Lung (tissue), 11 donors: ENCODE measurements at regions not wholly inside any gene's neighbourhood (a gene's known extent, or its start where the extent isn't known, plus 50 kb on each side); places are given as distances from the start of the nearest gene placed in this dataset.

Source experiments
- ATAC-seq: fragments of 200-7000 bp; cut with Tn5 transposase; one replicate; pipeline ENCODE4 v1.9.1; 2020; ENCODE audit warnings: moderate number of reproducible peaks; ENCODE audit not compliant: insufficient read depth, low FRiP score
- DNase-seq, 3 donors: peaks; one replicate each; pipeline ENCODE4 v3.0.0-alpha.2; 2013 to 2017
- H3K27ac ChIP-seq, 2 donors: one replicate each; pipeline ENCODE4 v1.5.1; 2013; ENCODE audit warnings: mild to moderate bottlenecking in 2 of 2, moderate library complexity in 2 of 2, control low read depth in 1 of 2, inconsistent platforms in 1 of 2, low read depth in 1 of 2, low read length in 1 of 2
- H3K27me3 ChIP-seq, 3 donors: one replicate each; pipeline ENCODE4 v1.5.1; 2013; ENCODE audit warnings: low read length in 2 of 3; ENCODE audit not compliant: control insufficient read depth in 3 of 3, insufficient read depth in 3 of 3
- H3K36me3 ChIP-seq, 4 donors: one replicate each; pipeline ENCODE4 v1.5.1; 2013; ENCODE audit warnings: low read length in 4 of 4, mild to moderate bottlenecking in 1 of 4, moderate library complexity in 1 of 4; ENCODE audit not compliant: control insufficient read depth in 4 of 4, insufficient read depth in 4 of 4
- H3K4me1 ChIP-seq, 5 donors: one replicate each; pipeline ENCODE4 v1.5.1; 2013; ENCODE audit warnings: low read length in 5 of 5, mild to moderate bottlenecking in 2 of 5, moderate library complexity in 1 of 5; ENCODE audit not compliant: control insufficient read depth in 5 of 5, insufficient read depth in 5 of 5
- H3K4me3 ChIP-seq: one replicate; pipeline ENCODE4 v1.5.1; 2013; ENCODE audit warnings: mild to moderate bottlenecking, control low read depth, moderate library complexity
- H3K9ac ChIP-seq, 2 donors: one replicate each; pipeline ENCODE4 v1.5.1; 2013; ENCODE audit warnings: low read length in 2 of 2, control low read depth in 1 of 2; ENCODE audit not compliant: insufficient read depth in 1 of 2
- H3K9me3 ChIP-seq, 4 donors: one replicate each; pipeline ENCODE4 v1.5.1; 2013; ENCODE audit warnings: low read length in 3 of 4, mild to moderate bottlenecking in 1 of 4, moderate library complexity in 1 of 4; ENCODE audit not compliant: control insufficient read depth in 4 of 4, insufficient read depth in 3 of 4
- WGBS, 2 donors: extraction: QIAGEN DNeasy Blood & Tissue Kit; methylation state at CpG; one replicate each; pipeline ENCODE4 v1.1.7; 2013; 5-methylcytosine and 5-hydroxymethylcytosine counted together
- TF ChIP-seq, protein P1 (sequence below): IDR thresholded peaks from 2 replicates; pipeline ENCODE4 v1.5.1; 2012; ENCODE audit warnings: mild to moderate bottlenecking; ENCODE audit errors: control extremely low read depth, extremely low read depth
- donor health status: control.
- donor health status: control.
- donor health status: Bipolar disorder and iron deficiency.
- donor health status: healthy.
- donor health status: DM: yes; HTN: yes; CAD: no.

DNA sequence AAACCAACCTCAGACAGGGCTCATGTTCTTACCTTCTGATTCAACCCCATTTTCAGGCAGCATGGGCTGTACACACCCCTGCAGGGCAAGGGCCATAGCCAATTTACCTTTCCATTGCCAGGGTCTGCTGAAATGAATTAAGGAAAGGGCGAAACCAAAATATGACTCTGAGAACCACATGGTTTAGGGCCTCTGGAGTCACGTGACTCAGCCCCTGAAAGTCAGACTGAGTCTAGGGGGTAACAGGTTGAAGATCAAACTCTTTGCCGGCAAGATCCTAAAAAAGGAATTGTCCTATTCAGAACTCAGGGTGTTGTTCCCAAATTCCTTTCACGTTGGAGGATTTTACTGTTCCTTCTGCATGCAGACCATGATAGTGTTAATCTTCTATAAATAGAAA, 118.9 kb downstream of the RAB11FIP2 start:
- Histone ChIP-seq H3K4me1 (no peaks in the 10 kb centered on the region), H3K4me3 (no peak overlapping the region), H3K9me3 (no peaks in the 10 kb centered on the region), H3K36me3 (no peaks in the 10 kb centered on the region), H3K27ac (no peak overlapping the region), H3K27me3 (peaks cover 0 to 2% (median 0%) of the 10 kb centered on the region in 3 donors), H3K9ac (no peak overlapping the region)
- TF ChIP-seq, protein P1, sequence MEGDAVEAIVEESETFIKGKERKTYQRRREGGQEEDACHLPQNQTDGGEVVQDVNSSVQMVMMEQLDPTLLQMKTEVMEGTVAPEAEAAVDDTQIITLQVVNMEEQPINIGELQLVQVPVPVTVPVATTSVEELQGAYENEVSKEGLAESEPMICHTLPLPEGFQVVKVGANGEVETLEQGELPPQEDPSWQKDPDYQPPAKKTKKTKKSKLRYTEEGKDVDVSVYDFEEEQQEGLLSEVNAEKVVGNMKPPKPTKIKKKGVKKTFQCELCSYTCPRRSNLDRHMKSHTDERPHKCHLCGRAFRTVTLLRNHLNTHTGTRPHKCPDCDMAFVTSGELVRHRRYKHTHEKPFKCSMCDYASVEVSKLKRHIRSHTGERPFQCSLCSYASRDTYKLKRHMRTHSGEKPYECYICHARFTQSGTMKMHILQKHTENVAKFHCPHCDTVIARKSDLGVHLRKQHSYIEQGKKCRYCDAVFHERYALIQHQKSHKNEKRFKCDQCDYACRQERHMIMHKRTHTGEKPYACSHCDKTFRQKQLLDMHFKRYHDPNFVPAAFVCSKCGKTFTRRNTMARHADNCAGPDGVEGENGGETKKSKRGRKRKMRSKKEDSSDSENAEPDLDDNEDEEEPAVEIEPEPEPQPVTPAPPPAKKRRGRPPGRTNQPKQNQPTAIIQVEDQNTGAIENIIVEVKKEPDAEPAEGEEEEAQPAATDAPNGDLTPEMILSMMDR, result no peak
- WGBS, 2 donors, result 83 to 84% methylated on average over 4 of the region's 4 CpGs
- DNase-seq (no peak), ATAC-seq (no peak)

DNA sequence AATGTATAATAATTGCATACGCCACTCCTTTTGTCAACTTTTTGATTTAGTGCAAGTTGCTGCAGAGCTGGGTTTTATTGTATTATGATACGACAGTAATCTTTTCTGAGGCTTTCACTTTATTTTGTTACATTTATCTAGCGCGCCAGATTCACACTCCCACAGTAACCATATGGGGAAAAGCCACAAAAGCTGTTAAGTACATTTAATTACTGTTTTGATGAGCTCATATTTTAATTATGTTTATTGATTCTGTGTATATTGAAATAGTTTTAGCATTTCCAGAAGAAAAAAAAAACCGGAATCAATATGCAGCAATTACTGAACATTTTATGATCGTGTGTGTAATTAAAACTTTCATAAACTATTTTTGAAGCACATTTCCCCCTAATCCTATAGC, 118.5 kb downstream of the RAB11FIP2 start:
- Histone ChIP-seq H3K27me3 (peaks cover 0 to 2% (median 0%) of the 10 kb centered on the region in 3 donors), H3K4me3 (no peak overlapping the region), H3K36me3 (no peaks in the 10 kb centered on the region), H3K9ac (no peak overlapping the region), H3K9me3 (no peaks in the 10 kb centered on the region), H3K27ac (no peak overlapping the region), H3K4me1 (no peaks in the 10 kb centered on the region)
- DNase-seq, result no peak
- WGBS, 2 donors, result 86 to 87% methylated on average over 6 of the region's 6 CpGs
- no peak for ATAC-seq
- TF ChIP-seq, protein P1, result no peak

DNA sequence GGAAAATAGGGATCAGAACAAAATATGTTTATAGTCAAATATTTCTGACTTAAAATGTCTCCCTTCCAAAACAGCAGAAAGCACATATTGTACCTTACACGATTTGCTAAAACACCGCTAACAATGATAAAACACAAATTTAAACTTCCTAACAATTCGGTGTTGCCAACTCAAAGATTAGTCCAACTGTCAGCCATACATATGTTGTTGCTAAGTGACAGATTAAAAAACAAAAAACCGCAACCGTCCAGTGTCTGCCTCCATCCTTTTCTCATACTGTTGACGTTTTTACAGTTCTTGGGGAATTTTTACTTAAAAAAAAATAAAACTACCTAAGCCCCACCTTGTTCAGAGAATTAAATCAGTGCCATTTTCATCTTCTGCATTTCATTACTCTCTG, 118.0 kb downstream of the RAB11FIP2 start:
- no peaks in the 10 kb centered on the region for H3K4me1 ChIP-seq
- H3K27me3 ChIP-seq, result peaks cover 0 to 2% (median 0%) of the 10 kb centered on the region in 3 donors
- ATAC-seq (no peak), DNase-seq (no peak)
- 74 to 80% methylated on average over 6 of the region's 6 CpGs for WGBS, 2 donors
- H3K4me3 ChIP-seq, result no peak overlapping the region
- TF ChIP-seq, protein P1, result no peak
- no peak overlapping the region for H3K9ac ChIP-seq
- H3K9me3 ChIP-seq, result no peaks in the 10 kb centered on the region
- H3K36me3 ChIP-seq, result no peaks in the 10 kb centered on the region
- H3K27ac ChIP-seq, result no peak overlapping the region

DNA sequence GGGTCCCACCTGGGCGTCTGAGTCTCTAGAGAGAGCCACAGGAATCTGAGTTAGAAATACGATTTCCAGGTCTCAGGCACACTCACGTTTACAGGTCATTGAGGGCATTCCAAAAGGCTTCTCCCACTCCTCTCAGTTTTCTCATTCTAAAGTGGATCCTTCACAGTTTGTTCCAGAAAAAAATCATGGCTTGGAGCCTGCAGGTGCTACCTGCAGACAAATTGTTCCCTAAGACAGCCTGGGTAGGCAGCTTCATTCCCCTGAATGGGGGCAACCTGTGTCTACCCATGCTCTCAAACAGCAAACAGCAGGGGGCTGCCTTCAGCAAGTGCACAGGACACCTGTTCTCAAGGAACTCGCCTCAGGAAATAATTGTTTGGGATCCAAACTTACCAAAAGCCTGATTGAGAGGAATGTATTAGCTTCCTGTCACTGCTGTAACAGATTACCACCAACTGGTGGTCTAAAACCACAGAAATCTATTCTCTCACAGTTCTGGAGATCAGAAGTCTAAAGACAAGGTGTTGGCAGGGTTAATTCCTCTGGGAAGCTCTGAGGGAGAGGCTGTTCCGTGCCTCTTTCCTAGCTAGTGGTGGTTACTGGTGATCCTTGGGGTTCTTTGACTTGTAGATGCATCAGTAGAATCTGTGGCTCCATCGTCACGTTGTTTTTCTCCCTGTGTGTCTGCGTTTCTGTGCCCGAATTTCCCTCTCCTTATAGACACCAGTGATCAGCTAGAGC, 117.2 kb downstream of the RAB11FIP2 start:
- Histone ChIP-seq H3K36me3 (no peaks in the 10 kb centered on the region), H3K9me3 (no peaks in the 10 kb centered on the region), H3K4me3 (no peak overlapping the region), H3K27ac (no peak overlapping the region), H3K4me1 (no peaks in the 10 kb centered on the region), H3K27me3 (peaks cover 0 to 2% (median 0%) of the 10 kb centered on the region in 3 donors), H3K9ac (no peak overlapping the region)
- 47% methylated on average over 9 of the region's 9 CpGs for WGBS, 2 donors
- ATAC-seq (no peak), DNase-seq (no peak)
- TF ChIP-seq, protein P1, result no peak
